CD4-positive, alpha-beta T cell (primary cell): ENCODE measurements at regions not wholly inside any gene's neighbourhood (a gene's known extent, or its start where the extent isn't known, plus 50 kb on each side); places are given as distances from the start of the nearest gene placed in this dataset.

Source experiments
- ATAC-seq: fragments of 200-7000 bp; cut with Tn5 transposase; one replicate; pipeline ENCODE4 v1.10.0; 2022; ENCODE audit warnings: mild to moderate bottlenecking; ENCODE audit not compliant: poor library complexity
- CTCF ChIA-PET: fragments of 350-600 bp; sonication (Branson Sonifier 250); formaldehyde crosslinking; loops from one replicate; lab custom pipeline; 2021; ENCODE audit warnings: antibody characterized with exemption, inconsistent platforms; lab: Charles Lee
- POLR2A ChIA-PET: fragments of 350-600 bp; sonication (Branson Sonifier 250); formaldehyde crosslinking; loops from one replicate; lab custom pipeline; 2021; ENCODE audit warnings: antibody characterized with exemption, inconsistent platforms; lab: Charles Lee
- DNase-seq, 14 experiments: peaks; one replicate each; pipeline ENCODE4 v3.0.0-alpha.2; 2013 to 2020; ENCODE audit warnings: mixed read lengths in 2 of 14
- H3K27ac ChIP-seq, 2 donors: one replicate each; pipeline versions ENCODE4 v1.5.1 to v1.7.0; 2013; ENCODE audit warnings: low read length in 2 of 2, low read depth in 1 of 2, mild to moderate bottlenecking in 1 of 2
- H3K27me3 ChIP-seq, 2 experiments: 1 replicate in 1 of 2; 2 replicates in 1 of 2; pipeline versions ENCODE4 v1.6.1 to v1.7.0; 2013; ENCODE audit warnings: low read length in 2 of 2, control low read depth in 1 of 2, mild to moderate bottlenecking in 1 of 2, moderate library complexity in 1 of 2; ENCODE audit not compliant: insufficient read depth in 2 of 2, control insufficient read depth in 1 of 2
- H3K36me3 ChIP-seq: one replicate; pipeline ENCODE4 v1.6.1; 2013; ENCODE audit warnings: low read length, control low read depth; ENCODE audit not compliant: insufficient read depth
- H3K4me1 ChIP-seq: one replicate; pipeline ENCODE4 v1.6.1; 2013; ENCODE audit warnings: low read length, control low read depth; ENCODE audit not compliant: insufficient read depth
- H3K4me3 ChIP-seq: one replicate; pipeline ENCODE4 v1.5.1; 2013; ENCODE audit warnings: mild to moderate bottlenecking, low read length, moderate library complexity
- H3K9me3 ChIP-seq, 2 experiments: 1 replicate in 1 of 2; 2 replicates in 1 of 2; pipeline versions ENCODE4 v1.6.1 to v1.7.0; 2013; ENCODE audit warnings: low read length in 2 of 2, mild to moderate bottlenecking in 2 of 2, control low read depth in 1 of 2, moderate library complexity in 1 of 2; ENCODE audit not compliant: control insufficient read depth in 1 of 2, insufficient read depth in 1 of 2
- H3K27ac Mint-ChIP-seq: one replicate; pipeline ENCODE4 v1.8.0; 2020; ENCODE audit warnings: mixed read lengths
- H3K27me3 Mint-ChIP-seq: one replicate; pipeline ENCODE4 v1.8.0; 2021; ENCODE audit warnings: mixed read lengths
- H3K36me3 Mint-ChIP-seq: one replicate; pipeline ENCODE4 v1.8.0; 2021; ENCODE audit warnings: low read depth, mixed read lengths
- H3K4me1 Mint-ChIP-seq: one replicate; pipeline ENCODE4 v1.8.0; 2021; ENCODE audit warnings: low read depth, mixed read lengths
- H3K4me3 Mint-ChIP-seq: one replicate; pipeline ENCODE4 v1.8.0; 2020; ENCODE audit warnings: mild to moderate bottlenecking, mixed read lengths
- H3K9me3 Mint-ChIP-seq: one replicate; pipeline ENCODE4 v1.8.0; 2020; ENCODE audit warnings: mixed read lengths
- CTCF ChIP-seq: fragments of 200-600 bp; IDR thresholded peaks from one replicate; pipeline ENCODE4 v1.8.0; 2022; ENCODE audit warnings: antibody characterized with exemption, mild to moderate bottlenecking
- intact Hi-C, 2 experiments: fragments of 100-400 bp; cut with DNase I in 1 of 2; cut with micrococcal nuclease in 1 of 2; formaldehyde crosslinking; loops; one replicate each; pipeline versions ENCODE4 v1.15.1 to v1.9.0; 2023 to 2025; cut with DNase I, micrococcal nuclease

DNA sequence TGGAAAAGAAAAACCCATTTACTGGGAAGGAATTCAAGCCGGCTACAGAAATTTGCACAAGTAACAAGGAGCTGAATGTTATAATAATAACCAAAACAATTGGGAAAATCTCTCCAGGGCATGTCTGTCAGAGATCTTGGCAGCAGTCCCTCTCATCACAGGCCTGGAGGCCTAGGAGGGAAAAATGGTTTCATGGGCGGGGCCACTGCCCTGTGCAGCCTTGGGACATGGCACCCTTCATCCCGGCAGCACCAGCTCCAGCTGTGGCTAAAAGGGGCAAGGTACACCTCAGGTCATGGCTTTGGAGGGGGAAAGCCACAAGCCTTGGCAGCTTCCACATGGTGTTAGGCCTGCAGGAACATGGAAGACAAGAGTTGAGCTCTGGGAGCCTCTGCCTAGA, 513.1 kb upstream of the CNKSR2 start:
- DNase-seq (no peak), ATAC-seq (no peak)
- Mint-ChIP-seq H3K9me3 (peaks cover 2% of the 10 kb centered on the region), H3K36me3 (no peaks in the 10 kb centered on the region), H3K4me3 (no peak overlapping the region), H3K27ac (no peak overlapping the region), H3K27me3 (no peaks in the 10 kb centered on the region), H3K4me1 (no peaks in the 10 kb centered on the region)
- intact Hi-C loops = no loop called here
- H3K9me3 ChIP-seq = peaks cover 6% of the 10 kb centered on the region in 2 experiments
- H3K27me3 ChIP-seq = no peaks in the 10 kb centered on the region
- ChIA-PET POLR2A (no interaction called here), CTCF (no interaction called here)
- no peaks in the 10 kb centered on the region for H3K36me3 ChIP-seq
- no peak for TF ChIP-seq CTCF
- no peaks in the 10 kb centered on the region for H3K4me1 ChIP-seq
- H3K4me3 ChIP-seq = no peak overlapping the region
- H3K27ac ChIP-seq = no peak overlapping the region

DNA sequence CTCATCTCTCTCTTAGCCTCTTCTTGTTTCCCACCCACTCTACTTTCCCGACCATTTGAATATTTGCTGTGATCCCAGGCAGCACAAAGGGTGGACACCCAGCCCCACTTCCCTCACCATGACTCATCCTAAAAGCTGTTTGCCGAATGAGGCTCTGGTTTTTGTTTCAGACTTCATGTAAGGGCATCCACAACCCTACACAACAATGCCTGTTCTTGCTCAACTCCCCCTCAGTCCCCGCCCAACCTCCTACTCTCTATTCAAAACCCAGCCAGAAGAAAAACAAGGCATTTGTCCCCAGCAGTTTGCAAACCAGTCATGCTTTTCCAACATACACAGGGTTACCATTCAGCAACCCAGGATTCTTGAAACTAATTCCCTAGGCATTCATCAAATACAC, 516.5 kb upstream of the CNKSR2 start:
- no peak overlapping the region for H3K27ac ChIP-seq
- intact Hi-C loops = no loop called here

GRCh38 chrX:20838477-20838876, 535.7 kb upstream of the CNKSR2 start:
- Histone ChIP-seq H3K4me3 (no peak overlapping the region), H3K27me3 (no peaks in the 10 kb centered on the region), H3K4me1 (no peaks in the 10 kb centered on the region), H3K9me3 (no peaks in the 10 kb centered on the region), H3K27ac (no peak overlapping the region), H3K36me3 (no peaks in the 10 kb centered on the region)
- H3K27ac Mint-ChIP-seq = no peak overlapping the region
- no peaks in the 10 kb centered on the region for H3K27me3 Mint-ChIP-seq
- no peak for TF ChIP-seq CTCF
- CTCF ChIA-PET = no interaction called here
- POLR2A ChIA-PET = no interaction called here
- intact Hi-C loops = no loop called here
- ATAC-seq (no peak), DNase-seq (no peak)
- no peak overlapping the region for H3K4me3 Mint-ChIP-seq
- no peaks in the 10 kb centered on the region for H3K4me1 Mint-ChIP-seq
- no peaks in the 10 kb centered on the region for H3K36me3 Mint-ChIP-seq
- no peaks in the 10 kb centered on the region for H3K9me3 Mint-ChIP-seq

More for the DNA sequence above, 516.5 kb upstream of the CNKSR2 start:
- Histone ChIP-seq H3K27me3 (no peaks in the 10 kb centered on the region), H3K4me1 (no peaks in the 10 kb centered on the region), H3K9me3 (peaks cover 6% of the 10 kb centered on the region in 2 experiments), H3K36me3 (no peaks in the 10 kb centered on the region), H3K4me3 (no peak overlapping the region)
- Mint-ChIP-seq H3K9me3 (peaks cover 2% of the 10 kb centered on the region), H3K36me3 (no peaks in the 10 kb centered on the region), H3K27me3 (no peaks in the 10 kb centered on the region), H3K4me1 (no peaks in the 10 kb centered on the region), H3K27ac (no peak overlapping the region), H3K4me3 (no peak overlapping the region)
- ChIA-PET CTCF (no interaction called here), POLR2A (no interaction called here)
- DNase-seq (no peak), ATAC-seq (no peak)
- no peak for TF ChIP-seq CTCF
